GM12865 (cell line): ENCODE measurements at regions not wholly inside any gene's neighbourhood (a gene's known extent, or its start where the extent isn't known, plus 50 kb on each side); places are given as distances from the start of the nearest gene placed in this dataset.

Experiments used
- DNase-seq: peaks from one replicate; pipeline ENCODE4 v3.0.0; 2010; ENCODE audit warnings: low read depth
- H3K4me3 ChIP-seq: 2 replicates; pipeline ENCODE4 v1.5.1; 2011; ENCODE audit warnings: mild to moderate bottlenecking, low read depth, low read length, control low read depth
- CTCF ChIP-seq: IDR thresholded peaks from 2 replicates; pipeline ENCODE4 v1.5.1; 2011; ENCODE audit warnings: low read length, control low read depth, low read depth, inconsistent platforms; ENCODE audit not compliant: insufficient read depth; ENCODE audit errors: missing control alignments

DNA sequence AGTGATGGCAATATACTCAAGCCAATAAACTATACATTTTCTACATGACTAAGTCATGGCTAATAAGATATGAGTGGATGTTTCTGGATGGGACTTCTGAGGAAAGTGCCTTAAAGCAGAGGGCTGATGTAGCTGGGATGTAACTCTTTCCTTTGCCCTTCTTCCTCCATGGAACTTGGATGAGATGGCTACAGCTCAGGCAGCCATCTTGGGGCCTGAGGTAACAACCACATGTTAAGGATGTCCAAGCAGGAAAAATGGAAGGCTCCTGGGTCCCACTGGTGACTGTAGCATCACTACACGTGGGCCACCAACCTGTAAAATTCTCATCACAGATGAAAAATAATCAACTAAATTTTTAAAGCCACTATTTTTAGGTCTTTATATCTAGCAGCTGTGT is 54.4 kb upstream of the GRIP1 start:
- H3K4me3 ChIP-seq, result no peak overlapping the region
- TF ChIP-seq CTCF, result no peak
- no peak for DNase-seq

DNA sequence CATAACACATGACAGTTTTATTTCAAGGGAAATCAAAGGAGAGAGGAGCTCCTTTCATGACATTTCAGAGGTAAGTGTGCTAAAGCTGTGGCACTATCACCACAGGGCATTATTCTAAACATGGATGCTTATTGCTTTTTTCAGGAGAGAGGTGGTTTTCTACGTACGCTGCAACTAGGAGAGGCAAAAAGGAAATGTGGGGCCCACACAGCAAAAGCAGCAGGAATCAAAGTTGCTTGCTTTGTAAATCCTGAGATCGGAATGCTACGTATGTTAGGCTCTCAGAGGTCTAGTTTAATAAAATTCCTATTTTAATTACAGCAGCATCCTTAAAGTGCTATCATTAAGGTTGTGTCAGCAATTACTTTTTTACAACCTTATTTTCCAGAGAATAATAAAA is 55.0 kb upstream of the GRIP1 start:
- no peak overlapping the region for H3K4me3 ChIP-seq
- DNase-seq, result no peak
- no peak for TF ChIP-seq CTCF

DNA sequence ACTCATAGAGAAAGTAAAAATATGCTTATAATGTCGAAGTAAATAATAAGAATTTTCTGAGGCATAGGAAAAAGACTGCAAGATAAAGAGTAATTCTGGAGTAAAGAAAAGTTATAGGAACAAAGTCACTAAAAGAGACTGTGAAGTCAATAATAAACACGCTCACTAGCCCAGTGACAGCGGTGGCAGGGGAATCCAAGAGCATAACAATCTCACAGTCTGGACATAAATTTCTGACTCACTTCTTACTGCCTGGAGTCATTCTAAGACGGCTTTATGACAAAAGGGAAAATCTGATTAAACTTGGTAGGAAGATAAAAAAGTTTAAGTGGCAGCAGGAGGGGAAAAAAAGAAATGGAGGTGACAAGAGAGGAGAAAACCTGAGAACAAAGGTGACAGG is 56.4 kb upstream of the GRIP1 start:
- H3K4me3 ChIP-seq, result no peak overlapping the region
- no peak for TF ChIP-seq CTCF
- no peak for DNase-seq

DNA sequence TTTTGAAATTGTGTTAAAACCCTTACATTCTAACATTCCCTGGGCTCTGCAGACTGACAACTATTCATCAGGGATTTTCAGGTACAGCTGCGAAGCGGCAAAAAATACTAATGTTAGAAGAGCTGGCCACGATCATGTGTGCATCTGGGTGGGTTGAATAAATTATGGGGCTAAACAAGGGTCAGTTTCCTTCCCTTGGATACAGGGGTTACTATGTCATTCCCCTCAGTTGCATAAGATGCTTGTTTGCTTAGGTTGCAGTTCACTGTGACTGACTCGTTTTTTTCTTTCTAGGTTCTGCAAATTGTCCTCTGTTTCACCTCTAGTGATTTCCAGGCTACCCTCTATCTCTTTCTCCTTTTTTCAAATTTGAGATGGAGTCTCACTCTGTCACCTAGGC is 58.1 kb upstream of the GRIP1 start:
- H3K4me3 ChIP-seq, result no peak overlapping the region
- DNase-seq, result no peak
- TF ChIP-seq CTCF, result no peak

DNA sequence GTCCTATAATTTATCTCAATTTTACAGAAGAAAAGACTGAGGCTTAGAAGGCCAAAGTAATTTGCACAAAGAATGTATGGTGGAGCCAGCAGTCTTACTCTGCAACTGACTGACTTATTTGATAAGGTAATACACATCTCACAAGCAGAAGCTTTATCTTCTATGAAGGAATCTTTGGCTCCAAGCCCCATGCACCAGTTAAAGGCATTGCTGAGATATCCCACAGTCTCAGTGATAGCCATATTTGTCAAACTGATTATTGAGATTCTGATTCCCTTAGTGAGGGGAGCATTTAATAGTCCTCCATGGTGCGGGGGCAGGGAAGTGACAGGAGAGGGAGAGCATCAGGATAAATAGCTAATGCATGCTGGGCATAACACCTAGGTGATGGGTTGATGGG is 60.4 kb upstream of the GRIP1 start:
- TF ChIP-seq CTCF, result no peak
- no peak for DNase-seq
- no peak overlapping the region for H3K4me3 ChIP-seq

- TF ChIP-seq CTCF, result no peak
- H3K4me3 ChIP-seq, result no peak overlapping the region
- no peak for DNase-seq
Observed at GRCh38 chr12:66739940-66740651, 61.2 kb upstream of the GRIP1 start.

DNA sequence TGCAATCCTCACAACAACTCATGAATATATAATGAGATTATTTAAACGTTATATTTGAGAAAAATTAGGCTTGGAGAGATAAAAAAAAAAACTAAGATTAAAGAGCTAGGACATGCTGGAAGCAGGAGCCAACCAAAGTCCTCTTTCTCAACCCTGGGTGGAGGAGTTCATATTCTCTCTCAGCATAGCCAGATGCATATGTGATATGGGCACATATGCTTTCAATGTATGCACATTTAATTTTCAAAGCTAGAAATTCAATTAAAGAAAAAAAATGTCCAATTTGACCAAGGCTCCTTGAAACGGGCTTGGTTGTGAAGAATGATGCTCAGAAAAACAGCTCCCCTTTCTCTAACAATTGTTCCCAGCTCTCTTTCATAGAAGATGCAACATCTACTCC is 61.9 kb upstream of the GRIP1 start:
- no peak for DNase-seq
- H3K4me3 ChIP-seq, result no peak overlapping the region
- TF ChIP-seq CTCF, result no peak
